ENCODE measurements at regions not wholly inside any gene's neighbourhood (a gene's known extent, or its start where the extent isn't known, plus 50 kb on each side); places are given as distances from the start of the nearest gene placed in this dataset.

GRCh38 chr1:232457595-232457994, 172.3 kb downstream of the SIPA1L2 start:
- TF ChIP-seq CTCF (IDR thresholded peaks at IDR 0.05): no peak
- TF ChIP-seq POLR2A (IDR thresholded peaks at IDR 0.05): no peak
